ENCODE measurements at regions not wholly inside any gene's neighbourhood (a gene's known extent, or its start where the extent isn't known, plus 50 kb on each side); places are given as distances from the start of the nearest gene placed in this dataset.
A peak's percentile ranks its signal among the peaks of the same experiment; 100 is the strongest.

- DNase-seq (ENCODE audit: low read depth), result peak; percentile 41
Measured at GRCh38 chr21:36630485-36631206, 68.3 kb upstream of the SIM2 start.

DNA sequence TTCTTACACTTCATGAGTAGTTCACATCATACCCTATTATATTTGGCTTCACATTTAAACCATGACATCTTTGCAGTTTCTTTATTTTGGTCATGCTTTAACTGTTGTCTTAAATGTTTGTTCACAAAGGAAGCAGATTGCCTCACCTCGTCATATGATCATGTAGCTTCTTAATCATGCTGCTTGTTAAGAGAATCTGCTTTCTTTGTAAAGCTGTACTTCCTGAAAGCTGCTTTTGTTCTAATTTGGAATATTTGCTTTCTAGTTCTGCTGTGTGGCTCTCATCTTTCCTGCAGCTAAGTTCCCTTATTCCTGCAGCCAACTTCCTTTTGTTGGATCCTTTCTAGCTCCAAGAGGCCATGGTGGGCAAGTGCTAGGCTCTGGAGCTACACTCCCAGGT, 62.9 kb upstream of the SIM2 start:
- DNase-seq (ENCODE audit: low read depth), result no peak

DNA sequence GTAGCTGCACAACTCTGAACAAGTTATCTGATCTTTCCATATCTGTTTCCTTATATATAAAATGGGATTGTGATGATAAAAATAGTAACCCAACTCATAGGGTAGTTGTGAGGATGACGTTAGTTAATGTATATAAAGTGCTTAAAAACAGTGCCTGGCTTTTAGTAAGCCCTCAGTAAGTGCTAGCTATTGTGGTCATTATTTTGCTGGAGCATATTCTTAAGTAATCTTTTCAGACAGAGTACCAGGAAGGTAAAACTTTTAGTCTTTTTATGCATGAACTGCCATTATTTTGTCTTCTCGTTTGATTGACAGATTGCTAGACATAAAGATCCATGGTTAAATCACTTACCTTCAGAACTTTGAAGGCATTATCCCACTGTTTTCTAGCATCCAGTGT, 62.5 kb upstream of the SIM2 start:
- no peak for DNase-seq (ENCODE audit: low read depth)

DNA sequence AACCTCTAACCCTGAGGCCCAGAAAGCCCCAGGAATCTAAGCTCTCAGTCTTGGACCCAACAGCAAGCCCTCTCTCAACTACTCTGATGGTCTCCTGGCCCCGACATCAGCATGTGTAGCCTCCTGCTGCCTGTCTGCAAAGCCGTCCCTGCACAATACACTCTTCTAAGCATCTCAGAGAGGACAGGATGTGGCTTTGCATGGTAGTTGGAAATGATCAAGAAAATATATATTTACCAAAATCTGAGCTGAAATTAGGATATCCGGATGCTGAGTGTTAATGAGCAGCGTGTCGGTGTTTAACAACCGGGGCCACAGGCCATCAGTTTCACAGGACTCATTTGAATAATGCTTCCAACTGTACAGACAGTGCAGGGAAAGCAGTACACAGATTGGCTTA, 59.1 kb upstream of the SIM2 start:
- no peak for DNase-seq (ENCODE audit: low read depth)

- no peak for DNase-seq (ENCODE audit: low read depth)
Measured at GRCh38 chr21:36640174-36640720, 58.7 kb upstream of the SIM2 start.

GRCh38 chr21:36640721-36641244, 58.1 kb upstream of the SIM2 start:
- DNase-seq (ENCODE audit: low read depth), result no peak

DNA sequence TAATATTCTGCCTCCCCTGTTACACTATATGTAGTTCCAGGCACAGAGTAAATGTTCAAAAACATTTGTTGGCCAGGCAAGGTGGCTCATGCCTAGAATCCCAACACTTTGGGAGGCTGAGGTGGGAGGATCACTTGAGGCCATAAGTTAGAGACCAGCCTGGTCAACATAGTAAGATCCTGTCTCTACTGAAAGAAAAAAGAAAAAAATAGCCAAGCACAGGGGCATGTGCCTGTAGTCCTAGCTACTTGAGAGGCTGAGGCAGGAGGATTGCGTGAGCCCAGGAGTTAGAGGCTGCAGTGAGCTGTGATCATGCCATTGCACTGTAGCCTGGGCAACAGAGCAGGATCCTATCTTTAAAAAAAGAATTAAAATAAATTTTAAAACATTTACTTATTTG, 57.6 kb upstream of the SIM2 start:
- DNase-seq (ENCODE audit: low read depth), result no peak

DNA sequence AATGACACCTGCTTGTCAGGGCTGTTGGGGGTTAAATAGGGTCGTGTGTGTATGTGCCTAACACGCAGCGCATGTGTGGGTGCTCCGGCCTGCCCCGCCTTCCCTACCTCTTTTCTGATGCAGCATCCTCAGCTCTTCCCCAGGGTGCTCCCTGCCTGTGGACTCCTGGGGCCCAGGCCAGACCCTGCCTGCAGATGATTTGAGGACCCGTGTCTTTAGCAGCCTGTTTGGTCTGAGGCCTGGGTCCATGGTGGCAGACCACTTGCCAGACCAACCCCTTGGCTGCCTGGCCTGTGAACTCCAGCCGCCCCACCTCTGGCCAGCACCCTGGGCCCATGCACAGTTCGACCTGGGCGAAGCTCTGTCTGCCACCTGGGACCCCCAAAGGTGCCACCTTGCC, 57.0 kb upstream of the SIM2 start:
- DNase-seq (ENCODE audit: low read depth), result no peak

GRCh38 chr21:36642777-36643176, 56.1 kb upstream of the SIM2 start:
- DNase-seq (ENCODE audit: low read depth), result no peak

DNA sequence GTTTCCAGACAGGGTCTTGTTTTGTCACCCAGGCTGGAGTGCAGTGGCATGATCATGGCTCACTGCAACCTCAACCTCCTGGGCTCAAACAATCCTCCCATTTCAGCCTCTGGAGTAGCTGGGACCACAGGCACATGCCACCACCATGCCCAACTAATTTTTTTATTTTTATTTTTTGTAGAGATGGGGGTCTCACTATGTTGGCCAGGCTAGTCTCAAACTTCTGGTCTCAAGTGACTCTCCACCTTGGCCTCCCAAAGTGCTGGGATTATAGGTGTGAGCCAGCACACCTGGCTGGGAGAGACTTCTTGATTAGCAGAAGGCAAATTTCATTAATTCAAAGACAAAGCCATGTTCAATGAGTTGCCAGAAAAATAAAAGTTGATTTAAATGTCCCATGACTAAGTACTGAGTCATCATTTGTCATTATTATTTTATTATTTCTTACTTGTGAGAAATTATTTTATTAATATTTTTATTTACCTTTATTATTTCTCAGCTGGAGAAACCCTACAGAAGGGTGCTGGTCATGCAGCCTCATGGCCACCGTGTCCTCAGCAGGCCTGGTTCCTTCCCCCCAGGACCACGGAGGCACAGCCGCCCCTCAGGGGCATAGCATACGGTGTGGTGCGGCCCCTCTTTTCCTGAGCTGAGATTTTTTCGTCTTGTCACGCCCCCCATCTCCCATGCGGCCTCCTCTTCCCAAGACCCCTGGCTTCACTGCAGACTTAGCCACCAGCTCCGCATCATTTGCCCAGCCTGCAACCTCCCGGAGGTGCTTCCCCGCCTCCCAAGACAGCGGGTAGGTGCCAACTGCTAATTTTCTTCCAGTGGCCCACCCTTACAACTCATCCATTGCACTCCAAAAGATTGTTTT, 55.3 kb upstream of the SIM2 start:
- DNase-seq (ENCODE audit: low read depth), result no peak

- no peak for DNase-seq (ENCODE audit: low read depth)
Measured at GRCh38 chr21:36646011-36646410, 52.9 kb upstream of the SIM2 start.

DNA sequence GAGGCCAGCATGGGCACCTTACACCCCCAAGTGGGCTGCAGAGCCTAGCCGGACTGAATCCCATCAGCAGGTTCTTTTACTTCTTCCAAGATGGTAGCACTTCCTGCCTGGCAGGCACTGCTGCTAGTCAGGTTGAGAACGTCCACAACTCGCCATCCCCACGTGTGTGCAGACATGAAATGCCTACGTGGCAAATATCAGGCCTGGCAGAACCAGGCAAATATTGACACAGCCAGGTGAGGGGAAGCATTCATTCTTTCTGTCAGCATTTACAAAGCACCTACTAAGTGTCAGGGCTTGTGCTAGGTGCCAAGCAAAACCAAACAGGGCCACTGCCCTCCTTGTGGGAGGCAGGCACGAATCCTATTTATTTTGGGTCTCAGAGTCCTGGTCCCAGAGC, 52.3 kb upstream of the SIM2 start:
- no peak for DNase-seq (ENCODE audit: low read depth)

DNA sequence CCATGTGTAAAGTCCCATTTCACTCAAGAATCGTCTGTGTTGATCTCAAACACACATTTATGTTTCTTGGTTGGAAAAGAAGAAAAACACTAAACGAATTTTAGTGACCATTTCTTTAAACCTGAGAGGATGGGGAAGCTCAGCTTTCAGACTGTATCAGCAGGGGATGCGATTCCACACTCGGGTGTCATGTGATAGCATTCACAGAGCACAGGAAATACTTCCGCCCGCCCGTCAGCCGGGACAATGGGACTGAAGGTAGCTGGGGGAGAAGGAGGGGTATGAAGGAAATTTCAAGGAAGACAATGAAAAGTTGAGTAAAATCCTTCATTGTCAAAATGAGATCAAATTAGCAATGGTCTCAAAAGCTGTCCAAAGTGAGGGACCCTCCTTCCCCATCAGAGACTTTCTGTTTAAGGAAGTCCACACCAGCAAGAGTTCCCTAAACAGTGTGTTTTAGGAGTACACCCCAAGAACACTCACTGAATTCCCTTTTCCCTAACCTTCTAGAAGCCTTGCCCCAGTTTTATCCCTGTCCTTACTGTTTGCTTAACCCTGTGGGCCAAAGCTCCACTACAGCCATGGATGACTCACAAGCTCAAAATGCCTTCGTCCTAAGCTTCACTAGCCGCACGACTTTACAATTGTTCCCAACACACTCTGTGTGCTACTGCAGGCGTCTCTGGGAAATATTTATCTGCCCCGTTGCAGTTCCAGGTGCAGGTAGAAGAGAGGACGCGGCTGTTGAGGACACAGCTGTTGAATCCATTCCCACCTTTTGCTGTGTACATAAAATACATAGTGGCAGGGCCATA, 51.4 kb upstream of the SIM2 start:
- no peak for DNase-seq (ENCODE audit: low read depth)
